Caco-2 (cell line): ENCODE measurements at regions not wholly inside any gene's neighbourhood (a gene's known extent, or its start where the extent isn't known, plus 50 kb on each side); places are given as distances from the start of the nearest gene placed in this dataset.

Experiments
- BruUV-seq: library from RNA; stranded (reverse); fragments of 400-500 nt; replicated peaks from 2 replicates; lab custom pipeline; 2021; lab: Mats Ljungman, UMichigan
- CTCF ChIA-PET: fragments of 300-600 bp; sonication (Branson Sonifier 250); formaldehyde crosslinking; loops from one replicate; lab custom pipeline; 2022; ENCODE audit warnings: antibody characterized with exemption; lab: Charles Lee
- POLR2A ChIA-PET: fragments of 300-600 bp; sonication (Branson Sonifier 250); formaldehyde crosslinking; loops from one replicate; lab custom pipeline; 2022; ENCODE audit warnings: antibody characterized with exemption; lab: Charles Lee
- DNase-seq, 2 experiments: peaks; one replicate each; pipeline versions ENCODE4 v3.0.0 to v3.0.0-alpha.2; 2020 to 2022
- H3K27me3 ChIP-seq: replicated peaks from 2 replicates; pipeline ENCODE4 v1.6.0; 2011; ENCODE audit warnings: low read length; ENCODE audit not compliant: control insufficient read depth, insufficient read depth
- H3K36me3 ChIP-seq: 2 replicates; pipeline ENCODE4 v1.5.1; 2011; ENCODE audit warnings: low read length; ENCODE audit not compliant: control insufficient read depth, insufficient read depth
- H3K4me1 ChIP-seq: fragments of 250-450 bp; sonication (Bioruptor Pico); 2 replicates; pipeline ENCODE4 v1.5.1; 2020; ENCODE audit warnings: mild to moderate bottlenecking
- H3K4me3 ChIP-seq: 2 replicates; pipeline ENCODE4 v1.5.1; 2011; ENCODE audit warnings: low read depth, mild to moderate bottlenecking, control low read depth, low read length
- H3K9me3 ChIP-seq: fragments of 250-450 bp; sonication (Bioruptor Pico); 2 replicates; pipeline ENCODE4 v1.5.1; 2020; ENCODE audit warnings: mild to moderate bottlenecking, moderate library complexity
- H3K27ac Mint-ChIP-seq: one replicate; pipeline ENCODE4 v1.8.0; 2022; ENCODE audit warnings: mixed read lengths; ENCODE audit not compliant: unreplicated experiment
- H3K27me3 Mint-ChIP-seq: one replicate; pipeline ENCODE4 v1.8.0; 2022; ENCODE audit warnings: mixed read lengths; ENCODE audit not compliant: insufficient read depth, unreplicated experiment
- H3K36me3 Mint-ChIP-seq: one replicate; pipeline ENCODE4 v1.8.0; 2022; ENCODE audit warnings: mild to moderate bottlenecking, mixed read lengths; ENCODE audit not compliant: insufficient read depth, unreplicated experiment
- H3K4me1 Mint-ChIP-seq: one replicate; pipeline ENCODE4 v1.8.0; 2022; ENCODE audit warnings: low read depth, mixed read lengths; ENCODE audit not compliant: unreplicated experiment
- H3K4me3 Mint-ChIP-seq: one replicate; pipeline ENCODE4 v1.8.0; 2022; ENCODE audit warnings: mild to moderate bottlenecking, moderate library complexity, mixed read lengths; ENCODE audit not compliant: unreplicated experiment
- H3K9me3 Mint-ChIP-seq: one replicate; pipeline ENCODE4 v1.8.0; 2022; ENCODE audit warnings: mixed read lengths; ENCODE audit not compliant: unreplicated experiment
- intact Hi-C: fragments of 100-400 bp; cut with micrococcal nuclease; formaldehyde crosslinking; loops from one replicate; pipeline ENCODE4 v1.10.0; 2022; ENCODE audit not compliant: unreplicated experiment
- TF ChIP-seq, protein P1 (sequence below), 2 experiments: fragments of 200-600 bp in 1 of 2; IDR thresholded peaks; 1 replicate in 1 of 2; 2 replicates in 1 of 2; pipeline versions ENCODE4 v1.5.1 to v1.8.0; 2011 to 2022; ENCODE audit warnings: antibody characterized with exemption in 1 of 2, control low read depth in 1 of 2, inconsistent platforms in 1 of 2, low read depth in 1 of 2, low read length in 1 of 2, mild to moderate bottlenecking in 1 of 2, moderate library complexity in 1 of 2; ENCODE audit not compliant: insufficient read depth in 1 of 2, severe bottlenecking in 1 of 2, unreplicated experiment in 1 of 2

- Mint-ChIP-seq H3K27me3 (no peaks in the 10 kb centered on the region), H3K9me3 (no peaks in the 10 kb centered on the region), H3K27ac (no peak overlapping the region), H3K36me3 (no peaks in the 10 kb centered on the region), H3K4me1 (no peaks in the 10 kb centered on the region), H3K4me3 (no peak overlapping the region)
- no peak for DNase-seq
- no peaks in the 10 kb centered on the region for H3K4me1 ChIP-seq
- intact Hi-C loops, result no loop called here
- ChIA-PET POLR2A (no interaction called here), CTCF (no interaction called here)
- BruUV-seq, result no TSS peak
- H3K27me3 ChIP-seq, result no peaks in the 10 kb centered on the region
- TF ChIP-seq, protein P1, sequence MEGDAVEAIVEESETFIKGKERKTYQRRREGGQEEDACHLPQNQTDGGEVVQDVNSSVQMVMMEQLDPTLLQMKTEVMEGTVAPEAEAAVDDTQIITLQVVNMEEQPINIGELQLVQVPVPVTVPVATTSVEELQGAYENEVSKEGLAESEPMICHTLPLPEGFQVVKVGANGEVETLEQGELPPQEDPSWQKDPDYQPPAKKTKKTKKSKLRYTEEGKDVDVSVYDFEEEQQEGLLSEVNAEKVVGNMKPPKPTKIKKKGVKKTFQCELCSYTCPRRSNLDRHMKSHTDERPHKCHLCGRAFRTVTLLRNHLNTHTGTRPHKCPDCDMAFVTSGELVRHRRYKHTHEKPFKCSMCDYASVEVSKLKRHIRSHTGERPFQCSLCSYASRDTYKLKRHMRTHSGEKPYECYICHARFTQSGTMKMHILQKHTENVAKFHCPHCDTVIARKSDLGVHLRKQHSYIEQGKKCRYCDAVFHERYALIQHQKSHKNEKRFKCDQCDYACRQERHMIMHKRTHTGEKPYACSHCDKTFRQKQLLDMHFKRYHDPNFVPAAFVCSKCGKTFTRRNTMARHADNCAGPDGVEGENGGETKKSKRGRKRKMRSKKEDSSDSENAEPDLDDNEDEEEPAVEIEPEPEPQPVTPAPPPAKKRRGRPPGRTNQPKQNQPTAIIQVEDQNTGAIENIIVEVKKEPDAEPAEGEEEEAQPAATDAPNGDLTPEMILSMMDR (IDR thresholded peaks at IDR 0.05; ENCODE audit: insufficient read depth in 1 of 2, low read depth in 1 of 2, low read length in 1 of 2, severe bottlenecking in 1 of 2, unreplicated experiment in 1 of 2), result no peak
- no peaks in the 10 kb centered on the region for H3K9me3 ChIP-seq
- no peak overlapping the region for H3K4me3 ChIP-seq
- H3K36me3 ChIP-seq, result no peaks in the 10 kb centered on the region
Measured at GRCh38 chr2:198811198-198811597, 646.5 kb downstream of the SATB2 start.

DNA sequence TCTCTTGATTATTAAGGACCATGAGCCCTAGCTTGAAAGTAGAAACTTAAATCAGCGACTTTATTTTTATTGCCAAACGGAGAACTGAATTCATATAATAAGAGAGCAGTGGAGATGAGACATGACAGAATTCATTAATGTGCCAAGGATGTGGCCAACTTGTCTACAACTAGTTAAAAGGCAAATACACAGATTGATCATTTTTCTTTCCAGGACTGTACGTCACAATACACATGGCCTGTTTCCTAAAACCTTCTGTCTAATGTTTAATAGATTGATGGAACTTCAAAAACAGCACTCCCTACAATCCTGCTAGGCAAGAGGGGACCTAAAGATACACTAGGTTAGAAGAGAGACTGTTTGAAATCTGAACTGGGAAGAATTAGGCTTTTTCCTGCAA, 647.8 kb downstream of the SATB2 start:
- CTCF ChIA-PET, result no interaction called here

DNA sequence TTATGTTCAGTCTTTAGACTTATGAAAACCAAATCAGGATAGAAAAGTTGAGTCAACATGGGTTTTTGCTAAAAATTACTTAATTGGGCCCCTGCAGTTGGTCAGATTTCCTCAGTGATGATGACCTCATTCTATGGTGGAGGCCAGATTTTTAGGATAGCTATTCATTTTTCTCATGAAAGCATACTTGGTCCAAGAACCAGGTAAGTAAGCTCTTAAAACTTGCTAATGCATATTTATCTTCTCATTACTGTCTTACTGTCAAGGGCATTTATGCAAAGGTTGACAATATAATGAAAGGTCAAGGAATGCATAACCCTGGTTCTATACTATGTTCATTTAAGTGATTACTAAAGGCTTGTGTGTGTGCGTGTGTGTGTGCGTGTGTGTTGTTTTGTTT, 650.6 kb downstream of the SATB2 start:
- ChIA-PET CTCF (no interaction called here), POLR2A (no interaction called here)
- Mint-ChIP-seq H3K4me3 (no peak overlapping the region), H3K9me3 (no peaks in the 10 kb centered on the region), H3K36me3 (no peaks in the 10 kb centered on the region), H3K27ac (no peak overlapping the region), H3K27me3 (no peaks in the 10 kb centered on the region), H3K4me1 (no peaks in the 10 kb centered on the region)
- DNase-seq, result no peak
- H3K4me3 ChIP-seq, result no peak overlapping the region
- no peaks in the 10 kb centered on the region for H3K4me1 ChIP-seq
- no TSS peak for BruUV-seq
- no peaks in the 10 kb centered on the region for H3K9me3 ChIP-seq
- TF ChIP-seq, protein P1 (IDR thresholded peaks at IDR 0.05; ENCODE audit: insufficient read depth in 1 of 2, low read depth in 1 of 2, low read length in 1 of 2, severe bottlenecking in 1 of 2, unreplicated experiment in 1 of 2), result no peak
- intact Hi-C loops, result no loop called here
- H3K27me3 ChIP-seq, result no peaks in the 10 kb centered on the region
- no peaks in the 10 kb centered on the region for H3K36me3 ChIP-seq

More for the DNA sequence above, 647.8 kb downstream of the SATB2 start:
- H3K27me3 Mint-ChIP-seq, result no peaks in the 10 kb centered on the region
- Histone ChIP-seq H3K36me3 (no peaks in the 10 kb centered on the region), H3K9me3 (no peaks in the 10 kb centered on the region), H3K27me3 (no peaks in the 10 kb centered on the region), H3K4me3 (no peak overlapping the region), H3K4me1 (no peaks in the 10 kb centered on the region)
- DNase-seq, result no peak
- intact Hi-C loops, result no loop called here
- POLR2A ChIA-PET, result no interaction called here
- H3K9me3 Mint-ChIP-seq, result no peaks in the 10 kb centered on the region
- H3K4me1 Mint-ChIP-seq, result no peaks in the 10 kb centered on the region
- H3K27ac Mint-ChIP-seq, result no peak overlapping the region
- H3K4me3 Mint-ChIP-seq, result no peak overlapping the region
- TF ChIP-seq, protein P1 (IDR thresholded peaks at IDR 0.05; ENCODE audit: insufficient read depth in 1 of 2, low read depth in 1 of 2, low read length in 1 of 2, severe bottlenecking in 1 of 2, unreplicated experiment in 1 of 2), result no peak
- no peaks in the 10 kb centered on the region for H3K36me3 Mint-ChIP-seq
- no TSS peak for BruUV-seq
